Keratinocyte (primary cell): ENCODE measurements at regions not wholly inside any gene's neighbourhood (a gene's known extent, or its start where the extent isn't known, plus 50 kb on each side); places are given as distances from the start of the nearest gene placed in this dataset.

ENCODE experiments used
- DNase-seq: peaks from one replicate; pipeline ENCODE4 v3.0.0-alpha.2; 2011; ENCODE audit warnings: low read depth, missing footprints, low spot score
- FAIRE-seq: peaks from 2 replicates; lab custom pipeline; 2011; peaks lifted over from hg19 to GRCh38; lab: Jason Lieb, UNC
- H2AFZ ChIP-seq: 2 replicates; pipeline ENCODE4 v1.6.0; 2012; ENCODE audit warnings: low read length, control low read depth, inconsistent platforms; ENCODE audit not compliant: control insufficient read depth
- H3K27ac ChIP-seq: 2 replicates; pipeline ENCODE4 v1.5.1; 2011; ENCODE audit warnings: low read length; ENCODE audit not compliant: control insufficient read depth, insufficient read depth
- H3K27me3 ChIP-seq: 3 replicates; pipeline ENCODE4 v1.6.0; 2011; ENCODE audit warnings: low read length; ENCODE audit not compliant: control insufficient read depth, insufficient read depth; ENCODE audit errors: extremely low read depth
- H3K36me3 ChIP-seq, 2 experiments: 2 replicates in 1 of 2; 3 replicates in 1 of 2; pipeline ENCODE4 v1.5.1; 2011; ENCODE audit warnings: low read length in 2 of 2, mild to moderate bottlenecking in 1 of 2; ENCODE audit not compliant: control insufficient read depth in 2 of 2, insufficient read depth in 2 of 2; ENCODE audit errors: extremely low read depth in 1 of 2
- H3K4me1 ChIP-seq: 3 replicates; pipeline ENCODE4 v1.5.1; 2011; ENCODE audit warnings: low read length; ENCODE audit not compliant: control insufficient read depth, insufficient read depth; ENCODE audit errors: extremely low read depth
- H3K4me2 ChIP-seq: 3 replicates; pipeline ENCODE4 v1.6.0; 2011; ENCODE audit warnings: low read depth, low read length; ENCODE audit not compliant: control insufficient read depth, insufficient read depth; ENCODE audit errors: extremely low read depth
- H3K4me3 ChIP-seq, 3 experiments: fragments of 200-600 bp in 1 of 3; sonication (generic) in 1 of 3; 2 replicates in 2 of 3; 3 replicates in 1 of 3; pipeline ENCODE4 v1.5.1; 2011 to 2016; ENCODE audit warnings: low read length in 3 of 3, mild to moderate bottlenecking in 3 of 3, control low read depth in 2 of 3, inconsistent platforms in 1 of 3, low read depth in 1 of 3, mixed read lengths in 1 of 3, mixed run types in 1 of 3, moderate library complexity in 1 of 3; ENCODE audit not compliant: control insufficient read depth in 2 of 3, insufficient read depth in 2 of 3; ENCODE audit errors: extremely low read depth in 1 of 3
- H3K79me2 ChIP-seq: 2 replicates; pipeline ENCODE4 v1.6.0; 2012; ENCODE audit warnings: low read length; ENCODE audit not compliant: control insufficient read depth, insufficient read depth
- H3K9ac ChIP-seq: 3 replicates; pipeline ENCODE4 v1.6.0; 2011; ENCODE audit warnings: low read length; ENCODE audit not compliant: control insufficient read depth, insufficient read depth; ENCODE audit errors: extremely low read depth
- H3K9me1 ChIP-seq: 3 replicates; pipeline ENCODE4 v1.6.0; 2011; ENCODE audit warnings: low read length; ENCODE audit not compliant: control insufficient read depth, insufficient read depth; ENCODE audit errors: extremely low read depth
- H3K9me3 ChIP-seq: 2 replicates; pipeline ENCODE4 v1.5.1; 2012; ENCODE audit warnings: low read depth, low read length; ENCODE audit not compliant: control insufficient read depth
- H4K20me1 ChIP-seq: 3 replicates; pipeline ENCODE4 v1.6.0; 2011; ENCODE audit warnings: low read length; ENCODE audit not compliant: control insufficient read depth, insufficient read depth; ENCODE audit errors: extremely low read depth
- EZH2 ChIP-seq: IDR thresholded peaks from one replicate; pipeline ENCODE4 v1.6.1; 2012; ENCODE audit warnings: inconsistent platforms, mild to moderate bottlenecking, low read length, moderate library complexity
- dilution Hi-C: fragments of 300-500 bp; cut with MboI; formaldehyde crosslinking; loops from one replicate; pipeline ENCODE4 v1.7.0; 2020; ENCODE audit warnings: low sequenced_read_pairs; ENCODE audit not compliant: extremely low pct_ligation_motif_present
- TF ChIP-seq, protein P1 (sequence below), 3 experiments: IDR thresholded peaks in 1 of 3; conservative IDR thresholded peaks in 1 of 3; optimal IDR thresholded peaks in 1 of 3; 2 replicates in 2 of 3; 3 replicates in 1 of 3; pipeline versions ENCODE3 to v1.5.1; 2011; ENCODE audit warnings: low read length in 3 of 3, mild to moderate bottlenecking in 3 of 3, moderate library complexity in 2 of 3, control low read depth in 1 of 3, inconsistent platforms in 1 of 3; ENCODE audit not compliant: insufficient read depth in 2 of 3; ENCODE audit errors: extremely low read depth in 1 of 3

GRCh38 chr2:118255301-118255700 is 167.0 kb downstream of the INSIG2 start:
- Histone ChIP-seq H3K4me1 (peaks cover 6% of the 10 kb centered on the region), H3K27ac (no peak overlapping the region), H3K9ac (no peak overlapping the region), H3K4me2 (no peak overlapping the region), H2AFZ (no peak overlapping the region), H3K9me3 (no peaks in the 10 kb centered on the region), H3K4me3 (no peak overlapping the region), H3K36me3 (no peaks in the 10 kb centered on the region), H3K9me1 (peaks cover 2% of the 10 kb centered on the region), H3K27me3 (no peaks in the 10 kb centered on the region), H3K79me2 (no peaks in the 10 kb centered on the region), H4K20me1 (no peaks in the 10 kb centered on the region)
- DNase-seq = no peak
- dilution Hi-C loops = no loop called here
- no peak for FAIRE-seq
- TF ChIP-seq, protein P1, sequence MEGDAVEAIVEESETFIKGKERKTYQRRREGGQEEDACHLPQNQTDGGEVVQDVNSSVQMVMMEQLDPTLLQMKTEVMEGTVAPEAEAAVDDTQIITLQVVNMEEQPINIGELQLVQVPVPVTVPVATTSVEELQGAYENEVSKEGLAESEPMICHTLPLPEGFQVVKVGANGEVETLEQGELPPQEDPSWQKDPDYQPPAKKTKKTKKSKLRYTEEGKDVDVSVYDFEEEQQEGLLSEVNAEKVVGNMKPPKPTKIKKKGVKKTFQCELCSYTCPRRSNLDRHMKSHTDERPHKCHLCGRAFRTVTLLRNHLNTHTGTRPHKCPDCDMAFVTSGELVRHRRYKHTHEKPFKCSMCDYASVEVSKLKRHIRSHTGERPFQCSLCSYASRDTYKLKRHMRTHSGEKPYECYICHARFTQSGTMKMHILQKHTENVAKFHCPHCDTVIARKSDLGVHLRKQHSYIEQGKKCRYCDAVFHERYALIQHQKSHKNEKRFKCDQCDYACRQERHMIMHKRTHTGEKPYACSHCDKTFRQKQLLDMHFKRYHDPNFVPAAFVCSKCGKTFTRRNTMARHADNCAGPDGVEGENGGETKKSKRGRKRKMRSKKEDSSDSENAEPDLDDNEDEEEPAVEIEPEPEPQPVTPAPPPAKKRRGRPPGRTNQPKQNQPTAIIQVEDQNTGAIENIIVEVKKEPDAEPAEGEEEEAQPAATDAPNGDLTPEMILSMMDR (optimal IDR thresholded peaks at IDR 0.05 in 1 of 3, IDR thresholded peaks at IDR 0.05 in 1 of 3, conservative IDR thresholded peaks at IDR 0.05 in 1 of 3; ENCODE audit: extremely low read depth in 1 of 3, insufficient read depth in 2 of 3, low read length in 3 of 3) = no peak
- no peak for TF ChIP-seq EZH2

DNA sequence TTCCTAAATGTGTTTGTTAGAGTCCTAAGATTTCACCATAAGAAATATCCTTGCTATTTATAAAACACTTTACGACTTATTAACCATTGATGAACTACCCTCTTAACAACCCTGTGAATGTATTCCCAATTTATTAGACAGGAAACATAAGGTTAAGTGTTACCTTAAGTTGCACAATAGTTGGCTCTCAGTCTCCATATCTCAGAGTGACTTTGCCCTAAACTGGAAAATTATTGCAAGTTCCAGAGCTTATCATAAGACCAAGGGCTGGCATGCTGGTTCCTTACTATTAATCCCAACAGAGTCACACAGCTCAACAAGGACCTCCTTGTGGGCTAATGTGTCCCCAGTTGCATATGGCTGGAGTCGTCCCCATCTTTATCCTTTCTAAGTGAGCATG is 165.8 kb downstream of the INSIG2 start:
- H3K27ac ChIP-seq = no peak overlapping the region
- FAIRE-seq (no peak), DNase-seq (no peak)
- H3K9ac ChIP-seq = no peak overlapping the region
- H3K4me3 ChIP-seq = no peak overlapping the region
- H3K4me2 ChIP-seq = no peak overlapping the region
- peaks cover 17% of the 10 kb centered on the region for H3K4me1 ChIP-seq
- H3K79me2 ChIP-seq = no peaks in the 10 kb centered on the region
- H3K9me1 ChIP-seq = peaks cover 2% of the 10 kb centered on the region
- TF ChIP-seq, protein P1 (optimal IDR thresholded peaks at IDR 0.05 in 1 of 3, IDR thresholded peaks at IDR 0.05 in 1 of 3, conservative IDR thresholded peaks at IDR 0.05 in 1 of 3; ENCODE audit: extremely low read depth in 1 of 3, insufficient read depth in 2 of 3, low read length in 3 of 3) = no peak
- no peak for TF ChIP-seq EZH2
- no peaks in the 10 kb centered on the region for H3K27me3 ChIP-seq
- dilution Hi-C loops = no loop called here
- H4K20me1 ChIP-seq = no peaks in the 10 kb centered on the region
- H3K9me3 ChIP-seq = no peaks in the 10 kb centered on the region
- no peak overlapping the region for H2AFZ ChIP-seq
- H3K36me3 ChIP-seq = no peaks in the 10 kb centered on the region
